WTC11 (cell line): ENCODE measurements at regions not wholly inside any gene's neighbourhood (a gene's known extent, or its start where the extent isn't known, plus 50 kb on each side); places are given as distances from the start of the nearest gene placed in this dataset.
A peak's percentile ranks its signal among the peaks of the same experiment; 100 is the strongest.

ENCODE experiments used
- ATAC-seq: fragments of 200-7000 bp; cut with Tn5 transposase; 2 replicates; pipeline ENCODE4 v1.10.0; 2021; ENCODE audit warnings: mild to moderate bottlenecking, moderate library complexity
- CTCF ChIA-PET: fragments of 300-600 bp; sonication (Branson Sonifier 250); formaldehyde crosslinking; loops from one replicate; lab custom pipeline; 2021; ENCODE audit warnings: antibody characterized with exemption; lab: Charles Lee
- POLR2A ChIA-PET: fragments of 350-600 bp; sonication (Branson Sonifier 250); formaldehyde crosslinking; loops from one replicate; lab custom pipeline; 2021; ENCODE audit warnings: antibody characterized with exemption; lab: Charles Lee
- DNase-seq: peaks from one replicate; pipeline ENCODE4 v3.0.0; 2021; ENCODE audit warnings: low spot score
- H3K27ac Mint-ChIP-seq: 2 replicates; pipeline ENCODE4 v1.8.0; 2021; ENCODE audit warnings: mixed read lengths
- H3K27me3 Mint-ChIP-seq: 2 replicates; pipeline ENCODE4 v1.8.0; 2021; ENCODE audit warnings: low read depth, mild to moderate bottlenecking, moderate library complexity, mixed read lengths
- H3K36me3 Mint-ChIP-seq: 2 replicates; pipeline ENCODE4 v1.8.0; 2021; ENCODE audit warnings: mixed read lengths
- H3K4me1 Mint-ChIP-seq: 2 replicates; pipeline ENCODE4 v1.8.0; 2022; ENCODE audit warnings: mixed read lengths
- H3K4me3 Mint-ChIP-seq: 2 replicates; pipeline ENCODE4 v1.8.0; 2021; ENCODE audit warnings: mild to moderate bottlenecking, moderate library complexity, mixed read lengths
- H3K9me3 Mint-ChIP-seq: 2 replicates; pipeline ENCODE4 v1.8.0; 2021; ENCODE audit warnings: mixed read lengths
- ATF1 ChIP-seq: sonication (generic); formaldehyde crosslinking; IDR thresholded peaks from 2 replicates; pipeline ENCODE4 v1.8.1; 2023; ENCODE audit warnings: mild to moderate bottlenecking, moderate library complexity, missing genetic modification reagents
- ATF2 ChIP-seq: sonication (generic); formaldehyde crosslinking; IDR thresholded peaks from 2 replicates; pipeline ENCODE4 v1.8.1; 2022; ENCODE audit warnings: low read depth, missing genetic modification reagents, borderline replicate concordance
- E2F4 ChIP-seq: sonication (generic); formaldehyde crosslinking; IDR thresholded peaks from 2 replicates; pipeline ENCODE4 v1.8.1; 2022; ENCODE audit warnings: low read depth, mild to moderate bottlenecking, moderate library complexity, missing genetic modification reagents, borderline replicate concordance
- FOXK1 ChIP-seq: sonication (generic); formaldehyde crosslinking; IDR thresholded peaks from 2 replicates; pipeline ENCODE4 v1.8.0; 2022; ENCODE audit warnings: mild to moderate bottlenecking, moderate library complexity, missing genetic modification reagents
- GRHL2 ChIP-seq: fragments of 250-450 bp; sonication (Bioruptor Pico); IDR thresholded peaks from 2 replicates; pipeline ENCODE4 v1.8.0; 2022; ENCODE audit warnings: mild to moderate bottlenecking, moderate library complexity; ENCODE audit not compliant: insufficient replicate concordance, severe bottlenecking
- NFE2L1 ChIP-seq: sonication (generic); formaldehyde crosslinking; IDR thresholded peaks from 2 replicates; pipeline ENCODE4 v1.8.1; 2023; ENCODE audit warnings: missing genetic modification reagents
- NR3C1 ChIP-seq: sonication (generic); formaldehyde crosslinking; conservative IDR thresholded peaks from 2 replicates; pipeline ENCODE4 v1.8.1; 2023; ENCODE audit warnings: low read depth, mild to moderate bottlenecking, missing genetic modification reagents
- PRDM15 ChIP-seq: sonication (generic); formaldehyde crosslinking; IDR thresholded peaks from 2 replicates; pipeline ENCODE4 v1.8.0; 2022; ENCODE audit warnings: missing genetic modification reagents
- SMAD3 ChIP-seq: sonication (generic); formaldehyde crosslinking; IDR thresholded peaks from 2 replicates; pipeline ENCODE4 v1.8.0; 2022; ENCODE audit warnings: missing genetic modification reagents, mild to moderate bottlenecking, borderline replicate concordance
- SOX15 ChIP-seq: fragments of 250-450 bp; sonication (Bioruptor Pico); IDR thresholded peaks from 2 replicates; pipeline ENCODE4 v1.9.0; 2021; ENCODE audit warnings: mild to moderate bottlenecking
- ZNF138 ChIP-seq: sonication (generic); formaldehyde crosslinking; conservative IDR thresholded peaks from 2 replicates; pipeline ENCODE4 v1.8.1; 2022; ENCODE audit warnings: mild to moderate bottlenecking, moderate library complexity, missing genetic modification reagents
- ZNF317 ChIP-seq: sonication (generic); formaldehyde crosslinking; IDR thresholded peaks from 2 replicates; pipeline ENCODE4 v1.8.1; 2023; ENCODE audit warnings: low read depth, mild to moderate bottlenecking, moderate library complexity, missing genetic modification reagents, borderline replicate concordance
- TF ChIP-seq, protein P1 (sequence below): sonication (generic); formaldehyde crosslinking; conservative IDR thresholded peaks from 2 replicates; pipeline ENCODE4 v1.8.1; 2023; ENCODE audit warnings: mild to moderate bottlenecking, low read depth, missing genetic modification reagents, moderate library complexity
- TF ChIP-seq, protein P2 (sequence below): sonication (generic); formaldehyde crosslinking; IDR thresholded peaks from 2 replicates; pipeline ENCODE4 v1.8.0; 2022; ENCODE audit warnings: mild to moderate bottlenecking, missing genetic modification reagents
- TF ChIP-seq, protein P3 (sequence below): sonication (generic); formaldehyde crosslinking; IDR thresholded peaks from 2 replicates; pipeline ENCODE4 v1.8.0; 2022; ENCODE audit warnings: mild to moderate bottlenecking, missing genetic modification reagents
- TF ChIP-seq, protein P4 (sequence below): sonication (generic); formaldehyde crosslinking; IDR thresholded peaks from 2 replicates; pipeline ENCODE4 v1.8.0; 2023; ENCODE audit warnings: missing genetic modification reagents

DNA sequence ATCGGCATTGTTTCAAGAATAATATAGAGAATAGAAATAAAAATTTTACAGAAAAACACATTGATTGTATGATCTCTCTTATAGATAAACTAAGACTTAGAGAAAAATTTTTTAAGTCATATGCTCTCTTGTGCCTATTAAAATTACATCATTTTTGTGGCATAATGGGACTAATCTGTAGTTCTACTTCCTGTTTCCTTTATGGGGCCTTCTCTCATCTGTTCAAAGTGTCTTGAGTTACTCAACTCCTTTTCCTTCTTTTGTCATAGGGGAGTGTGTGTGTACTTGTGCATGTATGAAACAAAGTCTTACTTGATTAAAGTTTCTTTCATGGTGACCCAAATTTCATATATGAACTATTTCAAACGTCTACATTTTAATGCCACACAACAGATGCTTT lies 1448.9 kb upstream of the TENM3 start (continued):
- TF ChIP-seq, protein P1, sequence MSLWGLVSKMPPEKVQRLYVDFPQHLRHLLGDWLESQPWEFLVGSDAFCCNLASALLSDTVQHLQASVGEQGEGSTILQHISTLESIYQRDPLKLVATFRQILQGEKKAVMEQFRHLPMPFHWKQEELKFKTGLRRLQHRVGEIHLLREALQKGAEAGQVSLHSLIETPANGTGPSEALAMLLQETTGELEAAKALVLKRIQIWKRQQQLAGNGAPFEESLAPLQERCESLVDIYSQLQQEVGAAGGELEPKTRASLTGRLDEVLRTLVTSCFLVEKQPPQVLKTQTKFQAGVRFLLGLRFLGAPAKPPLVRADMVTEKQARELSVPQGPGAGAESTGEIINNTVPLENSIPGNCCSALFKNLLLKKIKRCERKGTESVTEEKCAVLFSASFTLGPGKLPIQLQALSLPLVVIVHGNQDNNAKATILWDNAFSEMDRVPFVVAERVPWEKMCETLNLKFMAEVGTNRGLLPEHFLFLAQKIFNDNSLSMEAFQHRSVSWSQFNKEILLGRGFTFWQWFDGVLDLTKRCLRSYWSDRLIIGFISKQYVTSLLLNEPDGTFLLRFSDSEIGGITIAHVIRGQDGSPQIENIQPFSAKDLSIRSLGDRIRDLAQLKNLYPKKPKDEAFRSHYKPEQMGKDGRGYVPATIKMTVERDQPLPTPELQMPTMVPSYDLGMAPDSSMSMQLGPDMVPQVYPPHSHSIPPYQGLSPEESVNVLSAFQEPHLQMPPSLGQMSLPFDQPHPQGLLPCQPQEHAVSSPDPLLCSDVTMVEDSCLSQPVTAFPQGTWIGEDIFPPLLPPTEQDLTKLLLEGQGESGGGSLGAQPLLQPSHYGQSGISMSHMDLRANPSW (CRISPR knock-in tag): no peak
- no peak for TF ChIP-seq NR3C1 (CRISPR knock-in tag)

DNA sequence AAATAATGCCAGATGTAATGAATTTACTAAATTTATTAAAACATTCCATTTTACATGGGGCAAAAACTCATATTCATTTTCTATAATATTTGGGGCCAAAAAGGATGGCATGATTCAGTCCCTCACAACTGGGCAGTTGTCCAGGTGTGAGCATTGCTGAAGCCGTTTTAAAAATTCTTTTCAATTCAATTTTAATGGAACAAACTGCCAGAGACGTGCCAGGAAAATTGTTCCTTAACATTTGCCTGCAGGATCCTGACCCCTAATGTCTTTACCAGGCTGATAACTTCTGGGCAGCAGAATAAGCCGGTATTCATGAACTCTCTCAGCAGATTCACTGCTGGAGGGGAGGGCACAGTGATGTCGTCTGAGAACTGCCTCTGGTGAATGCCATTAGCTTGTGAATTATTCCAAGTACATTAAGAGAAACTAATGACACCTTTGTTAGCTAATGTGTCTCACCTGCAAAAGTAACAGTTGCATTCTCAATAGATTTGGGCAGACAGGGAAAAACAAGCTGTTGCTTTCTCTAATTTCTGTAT lies 1445.1 kb upstream of the TENM3 start:
- no peaks in the 10 kb centered on the region for H3K9me3 Mint-ChIP-seq

More for the DNA sequence above, 1445.1 kb upstream of the TENM3 start:
- H3K4me1 Mint-ChIP-seq: peaks cover 53% of the 10 kb centered on the region
- peak overlapping the region; percentile 64 for H3K27ac Mint-ChIP-seq
- ChIA-PET POLR2A (interaction anchor here (0.6 kb wide), 1 partner anchor 11 kb away, joined by 3 read pairs; no protein-coding TSS in a partner anchor), CTCF (interaction anchor here (1.6 kb wide), 1 partner anchor 11 kb away, joined by 4 read pairs; no protein-coding TSS in a partner anchor)
- TF ChIP-seq ATF2 (CRISPR knock-in tag) (no peak), GRHL2 (no peak), PRDM15 (CRISPR knock-in tag) (no peak), FOXK1 (CRISPR knock-in tag) (no peak), ZNF138 (CRISPR knock-in tag) (no peak), SOX15 (CRISPR knock-in tag) (no peak), E2F4 (CRISPR knock-in tag) (no peak), ATF1 (CRISPR knock-in tag) (no peak), ZNF317 (CRISPR knock-in tag) (no peak), NFE2L1 (CRISPR knock-in tag) (no peak), SMAD3 (CRISPR knock-in tag) (no peak)
- TF ChIP-seq, protein P2, sequence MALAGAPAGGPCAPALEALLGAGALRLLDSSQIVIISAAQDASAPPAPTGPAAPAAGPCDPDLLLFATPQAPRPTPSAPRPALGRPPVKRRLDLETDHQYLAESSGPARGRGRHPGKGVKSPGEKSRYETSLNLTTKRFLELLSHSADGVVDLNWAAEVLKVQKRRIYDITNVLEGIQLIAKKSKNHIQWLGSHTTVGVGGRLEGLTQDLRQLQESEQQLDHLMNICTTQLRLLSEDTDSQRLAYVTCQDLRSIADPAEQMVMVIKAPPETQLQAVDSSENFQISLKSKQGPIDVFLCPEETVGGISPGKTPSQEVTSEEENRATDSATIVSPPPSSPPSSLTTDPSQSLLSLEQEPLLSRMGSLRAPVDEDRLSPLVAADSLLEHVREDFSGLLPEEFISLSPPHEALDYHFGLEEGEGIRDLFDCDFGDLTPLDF (CRISPR knock-in tag): no peak
- TF ChIP-seq, protein P3, sequence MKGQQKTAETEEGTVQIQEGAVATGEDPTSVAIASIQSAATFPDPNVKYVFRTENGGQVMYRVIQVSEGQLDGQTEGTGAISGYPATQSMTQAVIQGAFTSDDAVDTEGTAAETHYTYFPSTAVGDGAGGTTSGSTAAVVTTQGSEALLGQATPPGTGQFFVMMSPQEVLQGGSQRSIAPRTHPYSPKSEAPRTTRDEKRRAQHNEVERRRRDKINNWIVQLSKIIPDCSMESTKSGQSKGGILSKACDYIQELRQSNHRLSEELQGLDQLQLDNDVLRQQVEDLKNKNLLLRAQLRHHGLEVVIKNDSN (CRISPR knock-in tag): no peak
- TF ChIP-seq, protein P4, sequence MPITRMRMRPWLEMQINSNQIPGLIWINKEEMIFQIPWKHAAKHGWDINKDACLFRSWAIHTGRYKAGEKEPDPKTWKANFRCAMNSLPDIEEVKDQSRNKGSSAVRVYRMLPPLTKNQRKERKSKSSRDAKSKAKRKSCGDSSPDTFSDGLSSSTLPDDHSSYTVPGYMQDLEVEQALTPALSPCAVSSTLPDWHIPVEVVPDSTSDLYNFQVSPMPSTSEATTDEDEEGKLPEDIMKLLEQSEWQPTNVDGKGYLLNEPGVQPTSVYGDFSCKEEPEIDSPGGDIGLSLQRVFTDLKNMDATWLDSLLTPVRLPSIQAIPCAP: no peak
- DNase-seq (no peak), ATAC-seq (peak; percentile 72)
- H3K27me3 Mint-ChIP-seq: no peaks in the 10 kb centered on the region
- H3K4me3 Mint-ChIP-seq: no peak overlapping the region; the same call in 1 of the 2 replicates
- no peaks in the 10 kb centered on the region for H3K36me3 Mint-ChIP-seq
